ENCODE measurements at regions not wholly inside any gene's neighbourhood (a gene's known extent, or its start where the extent isn't known, plus 50 kb on each side); places are given as distances from the start of the nearest gene placed in this dataset.

DNA sequence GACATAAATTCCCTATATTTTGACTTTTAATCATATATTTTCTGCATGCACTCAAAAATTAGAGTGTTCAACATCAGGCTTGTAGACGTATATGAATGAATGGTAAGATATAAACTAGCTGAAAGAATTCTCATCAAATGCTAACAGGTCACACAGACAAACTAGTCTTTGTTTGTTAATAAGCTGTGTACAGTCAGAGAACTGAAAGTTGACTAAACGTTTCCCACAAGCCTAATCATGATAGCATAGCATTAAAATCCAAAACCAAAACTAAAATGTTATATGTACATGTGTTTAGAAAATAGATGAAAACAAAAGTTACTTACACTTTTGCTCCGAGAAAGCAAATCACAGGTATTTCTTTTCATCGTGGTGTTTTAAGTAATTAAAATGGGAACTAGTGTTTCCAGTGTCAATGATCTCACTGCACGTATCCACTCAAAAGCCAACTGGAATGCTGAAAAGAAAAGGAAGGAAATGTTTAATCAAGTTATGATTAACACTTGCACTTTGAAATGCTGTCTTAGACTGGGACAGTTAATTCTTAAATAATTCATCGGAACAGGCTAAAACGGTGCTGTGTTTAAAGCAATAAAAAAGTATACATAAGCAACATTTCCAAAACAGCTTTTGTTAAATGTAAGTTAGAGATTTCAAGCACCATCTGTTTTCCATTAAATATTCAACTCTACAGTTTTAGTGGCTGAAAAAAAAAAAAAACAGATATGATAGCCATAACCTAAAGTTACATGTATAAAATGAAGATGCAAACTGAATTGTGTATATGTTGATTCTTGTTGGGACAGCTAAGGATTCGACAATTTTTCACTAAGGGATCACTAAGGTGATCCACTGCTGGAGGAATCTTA, 291.9 kb upstream of the PDE4D start:
- H3K4me3 ChIP-seq (ENCODE audit: low read depth, low read length): no peak overlapping the region
- TF ChIP-seq, protein P1, sequence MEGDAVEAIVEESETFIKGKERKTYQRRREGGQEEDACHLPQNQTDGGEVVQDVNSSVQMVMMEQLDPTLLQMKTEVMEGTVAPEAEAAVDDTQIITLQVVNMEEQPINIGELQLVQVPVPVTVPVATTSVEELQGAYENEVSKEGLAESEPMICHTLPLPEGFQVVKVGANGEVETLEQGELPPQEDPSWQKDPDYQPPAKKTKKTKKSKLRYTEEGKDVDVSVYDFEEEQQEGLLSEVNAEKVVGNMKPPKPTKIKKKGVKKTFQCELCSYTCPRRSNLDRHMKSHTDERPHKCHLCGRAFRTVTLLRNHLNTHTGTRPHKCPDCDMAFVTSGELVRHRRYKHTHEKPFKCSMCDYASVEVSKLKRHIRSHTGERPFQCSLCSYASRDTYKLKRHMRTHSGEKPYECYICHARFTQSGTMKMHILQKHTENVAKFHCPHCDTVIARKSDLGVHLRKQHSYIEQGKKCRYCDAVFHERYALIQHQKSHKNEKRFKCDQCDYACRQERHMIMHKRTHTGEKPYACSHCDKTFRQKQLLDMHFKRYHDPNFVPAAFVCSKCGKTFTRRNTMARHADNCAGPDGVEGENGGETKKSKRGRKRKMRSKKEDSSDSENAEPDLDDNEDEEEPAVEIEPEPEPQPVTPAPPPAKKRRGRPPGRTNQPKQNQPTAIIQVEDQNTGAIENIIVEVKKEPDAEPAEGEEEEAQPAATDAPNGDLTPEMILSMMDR (IDR thresholded peaks at IDR 0.05; ENCODE audit: borderline replicate concordance, insufficient read depth, low read depth, low read length): no peak

GRCh38 chr5:60184606-60185005, 291.1 kb upstream of the PDE4D start:
- no peak overlapping the region for H3K4me3 ChIP-seq (ENCODE audit: low read depth, low read length)
- TF ChIP-seq, protein P1 (IDR thresholded peaks at IDR 0.05; ENCODE audit: borderline replicate concordance, insufficient read depth, low read depth, low read length): no peak

- TF ChIP-seq, protein P1 (IDR thresholded peaks at IDR 0.05; ENCODE audit: borderline replicate concordance, insufficient read depth, low read depth, low read length): no peak
- no peak overlapping the region for H3K4me3 ChIP-seq (ENCODE audit: low read depth, low read length)
Observed at GRCh38 chr5:60183881-60184280, 290.4 kb upstream of the PDE4D start.

DNA sequence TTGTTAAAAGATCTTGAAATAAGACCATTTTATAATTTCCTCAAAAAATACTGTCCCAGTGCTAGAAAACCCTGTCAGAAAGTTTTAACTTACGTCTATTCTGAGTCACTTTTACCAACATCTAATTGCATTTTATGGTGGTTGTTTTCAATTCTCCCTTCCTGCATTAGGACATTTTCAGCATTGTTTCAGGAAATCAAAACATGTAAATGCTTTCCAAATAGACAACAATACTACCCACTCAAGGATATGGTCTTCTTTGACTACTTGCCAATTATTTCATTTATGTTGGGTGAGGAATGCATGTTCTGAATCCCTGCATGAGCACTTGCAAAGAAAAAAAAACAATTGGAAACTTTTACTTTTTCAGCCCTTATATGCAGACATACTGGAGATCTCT, 284.6 kb upstream of the PDE4D start:
- no peak overlapping the region for H3K4me3 ChIP-seq (ENCODE audit: low read depth, low read length)
- TF ChIP-seq, protein P1 (IDR thresholded peaks at IDR 0.05; ENCODE audit: borderline replicate concordance, insufficient read depth, low read depth, low read length): no peak

DNA sequence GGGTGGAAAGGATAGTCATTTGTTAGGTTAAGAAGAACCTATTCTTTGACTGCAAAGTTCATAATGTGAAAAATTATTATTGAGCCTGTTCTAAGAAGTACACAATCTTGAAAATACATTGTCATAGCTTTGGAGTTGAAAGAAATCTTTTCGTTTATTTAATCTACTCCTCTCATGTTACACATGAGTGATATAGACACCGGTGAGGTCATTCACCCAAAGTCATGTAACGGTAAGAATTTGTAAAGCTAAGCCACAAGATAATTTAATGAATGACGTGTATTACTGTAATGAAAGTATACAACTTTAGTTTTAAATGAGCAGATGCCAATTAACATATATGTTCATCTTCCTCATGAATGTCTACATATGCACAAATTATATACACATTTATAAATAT, 284.1 kb upstream of the PDE4D start:
- TF ChIP-seq, protein P1 (IDR thresholded peaks at IDR 0.05; ENCODE audit: borderline replicate concordance, insufficient read depth, low read depth, low read length): no peak
- H3K4me3 ChIP-seq (ENCODE audit: low read depth, low read length): no peak overlapping the region

DNA sequence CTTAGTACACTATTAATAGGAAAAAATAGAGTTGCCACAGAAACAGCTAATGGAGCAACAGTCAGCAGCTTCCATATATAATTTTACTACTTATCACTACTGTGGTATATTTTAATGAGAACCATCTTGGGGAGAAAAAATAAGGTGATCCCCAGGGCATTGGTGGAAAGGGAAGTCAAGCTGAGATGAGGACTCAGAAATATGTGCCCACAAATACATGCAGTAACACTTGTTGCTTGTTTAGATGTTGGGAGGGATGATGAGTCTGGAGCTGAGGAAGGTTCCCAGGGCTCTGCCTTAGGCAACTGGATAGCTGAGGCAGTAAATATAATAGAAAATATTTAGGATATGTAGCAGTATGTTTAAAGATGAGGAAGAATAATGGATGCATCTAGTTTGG, 280.1 kb upstream of the PDE4D start:
- TF ChIP-seq, protein P1 (IDR thresholded peaks at IDR 0.05; ENCODE audit: borderline replicate concordance, insufficient read depth, low read depth, low read length): no peak
- no peak overlapping the region for H3K4me3 ChIP-seq (ENCODE audit: low read depth, low read length)

DNA sequence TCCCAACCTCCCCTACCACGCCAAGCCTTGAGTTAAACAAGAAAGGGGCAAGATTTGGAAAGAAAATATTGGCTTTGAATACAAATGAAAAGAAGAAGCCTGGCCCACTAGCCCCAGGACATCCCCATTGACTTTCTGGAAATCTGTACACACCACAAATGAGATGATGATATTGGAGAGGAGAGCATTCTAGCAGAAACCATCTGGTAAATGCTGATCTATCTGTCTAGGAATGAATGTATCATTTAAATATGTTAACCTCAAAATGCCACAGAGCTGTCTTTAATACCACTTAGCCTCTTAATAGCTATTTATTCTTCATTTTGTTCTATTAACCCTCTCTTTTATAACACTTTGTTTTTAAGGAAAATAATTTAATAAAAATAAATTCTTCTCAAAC, 270.2 kb upstream of the PDE4D start:
- H3K4me3 ChIP-seq (ENCODE audit: low read depth, low read length): no peak overlapping the region
- TF ChIP-seq, protein P1 (IDR thresholded peaks at IDR 0.05; ENCODE audit: borderline replicate concordance, insufficient read depth, low read depth, low read length): no peak

Data from GM12875 (cell line).